RWPE1 (cell line): ENCODE measurements at regions not wholly inside any gene's neighbourhood (a gene's known extent, or its start where the extent isn't known, plus 50 kb on each side); places are given as distances from the start of the nearest gene placed in this dataset.

Source experiments
- CTCF ChIA-PET: fragments of 350-600 bp; sonication (Branson Sonifier 250); formaldehyde crosslinking; extraction: SDS; loops from one replicate; lab custom pipeline; 2021; lab: Yijun Ruan, JAX
- POLR2A ChIA-PET: fragments of 400-600 bp; formaldehyde crosslinking; extraction: SDS; loops from one replicate; lab custom pipeline; 2020; ENCODE audit warnings: antibody characterized with exemption; ENCODE audit not compliant: low non-redundant PET; lab: Yijun Ruan, JAX
- DNase-seq: peaks from one replicate; pipeline ENCODE4 v3.0.0; 2012; ENCODE audit warnings: low spot score
- H3K27ac ChIP-seq: fragments of 450-650 bp; 2 replicates; pipeline ENCODE4 v1.5.1; 2017
- CTCF ChIP-seq: fragments of 450-650 bp; conservative IDR thresholded peaks from 2 replicates; pipeline ENCODE4 v1.5.1; 2017; ENCODE audit warnings: low read depth, mild to moderate bottlenecking

- peak; percentile 52 for DNase-seq
- TF ChIP-seq CTCF: no peak
- ChIA-PET CTCF (interaction anchor here (0.6 to 1.5 kb wide), 2 partner anchors 8 to 31 kb away, joined by 3 to 6 read pairs; no protein-coding TSS in a partner anchor), POLR2A (no interaction called here)
- no peak overlapping the region for H3K27ac ChIP-seq
Measured at GRCh38 chr6:45722876-45723275, 292.8 kb downstream of the CLIC5 start.

GRCh38 chr6:45721665-45722064 is 294.0 kb downstream of the CLIC5 start:
- CTCF ChIA-PET: no interaction called here
- no peak for DNase-seq
- no peak for TF ChIP-seq CTCF
- no peak overlapping the region for H3K27ac ChIP-seq
- POLR2A ChIA-PET: no interaction called here

- no peak overlapping the region for H3K27ac ChIP-seq
- TF ChIP-seq CTCF: no peak
- DNase-seq: no peak
- CTCF ChIA-PET: interaction anchor here (0.6 kb wide), 1 partner anchor 294 kb away, joined by 3 read pairs; no protein-coding TSS in a partner anchor
- POLR2A ChIA-PET: no interaction called here
Measured at GRCh38 chr6:45718871-45719270, 296.8 kb downstream of the CLIC5 start.

- POLR2A ChIA-PET: no interaction called here
- DNase-seq: no peak
Measured at GRCh38 chr6:45718131-45718530, 297.5 kb downstream of the CLIC5 start.

GRCh38 chr6:45717715-45718114 is 297.9 kb downstream of the CLIC5 start:
- H3K27ac ChIP-seq: no peak overlapping the region
- DNase-seq: no peak
- POLR2A ChIA-PET: no interaction called here
- CTCF ChIA-PET: no interaction called here
- no peak for TF ChIP-seq CTCF

More at GRCh38 chr6:45718131-45718530, 297.5 kb downstream of the CLIC5 start:
- CTCF ChIA-PET: interaction anchor here (0.6 kb wide), 1 partner anchor 293 kb away, joined by 3 read pairs; no protein-coding TSS in a partner anchor
- H3K27ac ChIP-seq: no peak overlapping the region
- no peak for TF ChIP-seq CTCF

- DNase-seq: no peak
- H3K27ac ChIP-seq: no peak overlapping the region
- TF ChIP-seq CTCF: no peak
- ChIA-PET POLR2A (no interaction called here), CTCF (no interaction called here)
Measured at GRCh38 chr6:45717027-45717426, 298.6 kb downstream of the CLIC5 start.

- TF ChIP-seq CTCF: no peak
- CTCF ChIA-PET: no interaction called here
- DNase-seq: no peak
- no peak overlapping the region for H3K27ac ChIP-seq
- POLR2A ChIA-PET: no interaction called here
Measured at GRCh38 chr6:45715508-45715803, 300.2 kb downstream of the CLIC5 start.
